Neuronal stem cell (in vitro differentiated cells): ENCODE measurements at regions not wholly inside any gene's neighbourhood (a gene's known extent, or its start where the extent isn't known, plus 50 kb on each side); places are given as distances from the start of the nearest gene placed in this dataset.

Experiments
- DNase-seq: peaks from one replicate; pipeline ENCODE4 v3.0.0-alpha.2; 2013; ENCODE audit warnings: low spot score
- H2AFZ ChIP-seq: one replicate; pipeline ENCODE4 v1.6.1; 2013; ENCODE audit warnings: mild to moderate bottlenecking, low read length, inconsistent platforms
- H2AK5ac ChIP-seq: 2 replicates; pipeline ENCODE4 v1.6.1; 2013; ENCODE audit warnings: low read depth, mild to moderate bottlenecking, inconsistent platforms, low read length, moderate library complexity, mixed read lengths
- H2BK120ac ChIP-seq: 2 replicates; pipeline ENCODE4 v1.6.1; 2013; ENCODE audit warnings: low read depth, mild to moderate bottlenecking, inconsistent platforms, low read length, moderate library complexity, mixed read lengths
- H2BK12ac ChIP-seq: one replicate; pipeline ENCODE4 v1.6.1; 2013; ENCODE audit warnings: low read length, inconsistent platforms
- H2BK15ac ChIP-seq: 2 replicates; pipeline ENCODE4 v1.6.1; 2013; ENCODE audit warnings: mild to moderate bottlenecking, low read length, inconsistent platforms, mixed read lengths
- H2BK5ac ChIP-seq: one replicate; pipeline ENCODE4 v1.6.1; 2013; ENCODE audit warnings: inconsistent platforms, mild to moderate bottlenecking, low read length, moderate library complexity
- H3K14ac ChIP-seq: one replicate; pipeline ENCODE4 v1.6.1; 2013; ENCODE audit warnings: low read length, inconsistent platforms
- H3K18ac ChIP-seq: 2 replicates; pipeline ENCODE4 v1.6.1; 2013; ENCODE audit warnings: low read length, inconsistent platforms
- H3K23ac ChIP-seq: 2 replicates; pipeline ENCODE4 v1.6.1; 2013; ENCODE audit warnings: low read depth, mild to moderate bottlenecking, mixed read lengths, low read length, inconsistent platforms; ENCODE audit not compliant: poor library complexity
- H3K27ac ChIP-seq: replicated peaks from 3 replicates; pipeline ENCODE4 v1.5.1; 2013; ENCODE audit warnings: low read length, inconsistent platforms
- H3K27me3 ChIP-seq, 3 experiments: 2 replicates each; pipeline ENCODE4 v1.6.1; 2013; ENCODE audit warnings: low read length in 3 of 3, mild to moderate bottlenecking in 2 of 3, inconsistent platforms in 1 of 3, low read depth in 1 of 3, mixed read lengths in 1 of 3, moderate library complexity in 1 of 3; ENCODE audit not compliant: control insufficient read depth in 3 of 3, insufficient read depth in 3 of 3
- H3K36me3 ChIP-seq, 2 donors: replicated peaks in 1 of 2; 2 replicates each; pipeline ENCODE4 v1.6.1; 2013; ENCODE audit warnings: low read length in 2 of 2; ENCODE audit not compliant: control insufficient read depth in 2 of 2, insufficient read depth in 2 of 2
- H3K4ac ChIP-seq: 2 replicates; pipeline ENCODE4 v1.6.1; 2013; ENCODE audit warnings: inconsistent platforms, mild to moderate bottlenecking, low read length, moderate library complexity
- H3K4me1 ChIP-seq, 2 donors: 1 replicate in 1 of 2; 2 replicates in 1 of 2; pipeline ENCODE4 v1.6.1; 2013; ENCODE audit warnings: low read length in 2 of 2, low read depth in 1 of 2; ENCODE audit not compliant: control insufficient read depth in 2 of 2, insufficient read depth in 1 of 2
- H3K4me2 ChIP-seq: one replicate; pipeline ENCODE4 v1.6.1; 2013; ENCODE audit warnings: mild to moderate bottlenecking, low read length, inconsistent platforms; ENCODE audit not compliant: insufficient read depth, poor library complexity, severe bottlenecking
- H3K4me3 ChIP-seq, 2 donors: 2 replicates each; pipeline ENCODE4 v1.5.1; 2013; ENCODE audit warnings: low read length in 2 of 2, mild to moderate bottlenecking in 2 of 2, inconsistent platforms in 1 of 2, moderate library complexity in 1 of 2
- H3K79me1 ChIP-seq: one replicate; pipeline ENCODE4 v1.6.1; 2013; ENCODE audit warnings: low read depth, mild to moderate bottlenecking, inconsistent platforms, low read length, moderate library complexity
- H3K9ac ChIP-seq: one replicate; pipeline ENCODE4 v1.6.1; 2013; ENCODE audit warnings: mild to moderate bottlenecking, low read depth, low read length, inconsistent platforms; ENCODE audit not compliant: poor library complexity
- H3K9me3 ChIP-seq, 2 donors: replicated peaks in 1 of 2; 2 replicates each; pipeline versions ENCODE3 to v1.6.1; 2013; ENCODE audit warnings: low read length in 2 of 2, mild to moderate bottlenecking in 2 of 2, inconsistent platforms in 1 of 2, low read depth in 1 of 2, mixed read lengths in 1 of 2, moderate library complexity in 1 of 2; ENCODE audit not compliant: control insufficient read depth in 2 of 2, insufficient read depth in 1 of 2
- H4K8ac ChIP-seq: one replicate; pipeline ENCODE4 v1.6.1; 2013; ENCODE audit warnings: low read depth, mild to moderate bottlenecking, inconsistent platforms, low read length, moderate library complexity
- H4K91ac ChIP-seq: one replicate; pipeline ENCODE4 v1.6.1; 2013; ENCODE audit warnings: low read length, low read depth, mild to moderate bottlenecking, inconsistent platforms; ENCODE audit not compliant: poor library complexity
- WGBS, 2 donors: extraction: QIAGEN DNeasy Blood & Tissue Kit; methylation state at CpG; one replicate each; pipeline ENCODE4 v1.1.7; 2013; ENCODE audit warnings: missing lambda C conversion rate in 2 of 2, mixed read lengths in 1 of 2; ENCODE audit not compliant: insufficient read length in 2 of 2, insufficient replicate concordance in 1 of 2; ENCODE audit errors: extremely low coverage in 2 of 2; 5-methylcytosine and 5-hydroxymethylcytosine counted together

DNA sequence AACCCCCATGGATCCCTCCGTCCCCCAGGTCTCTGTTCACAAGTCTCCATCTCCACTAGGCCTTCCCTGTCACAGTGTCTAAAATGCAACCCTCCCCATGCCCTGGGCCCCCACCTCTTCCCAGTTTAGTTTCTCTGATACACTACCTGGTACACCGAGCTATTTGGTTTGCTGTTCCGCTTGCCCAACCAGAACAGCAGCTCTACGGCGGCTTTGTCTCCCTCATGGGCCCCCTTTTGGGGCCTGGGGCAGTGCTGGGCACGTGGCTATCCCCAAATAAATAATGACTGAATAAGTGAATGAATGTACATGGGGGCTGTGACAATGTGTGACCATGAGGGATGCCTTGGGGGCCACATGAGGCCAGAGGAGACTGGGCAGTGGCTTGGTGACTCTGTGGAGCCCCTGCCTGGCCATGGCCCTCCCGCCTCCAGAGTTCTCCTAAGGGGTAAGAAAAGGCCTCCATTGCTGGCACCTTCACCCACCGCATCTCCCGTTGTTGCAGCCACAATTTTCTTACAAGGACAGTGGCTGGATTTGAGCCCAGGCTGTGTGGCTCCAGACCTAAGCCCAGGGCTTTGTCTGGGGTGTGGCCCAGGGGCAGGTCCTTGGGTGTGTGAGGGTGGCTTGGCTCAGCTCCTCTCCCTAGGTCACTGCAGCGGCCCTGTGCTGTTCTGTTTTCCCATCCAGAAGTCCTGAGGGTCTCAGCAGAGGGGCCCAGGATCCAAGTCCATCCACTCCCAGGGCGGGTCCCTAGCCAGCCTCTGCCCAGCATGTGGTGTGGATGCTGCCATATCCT is 408.5 kb upstream of the SULF2 start:
- Histone ChIP-seq H2BK5ac (no peak overlapping the region), H3K4me2 (no peak overlapping the region), H3K27me3 (peaks cover 0 to 6% (median 0%) of the 10 kb centered on the region in 3 experiments), H2BK120ac (no peak overlapping the region), H2BK12ac (no peak overlapping the region), H3K36me3 (no peaks in the 10 kb centered on the region), H3K4ac (no peak overlapping the region), H2BK15ac (peak overlapping the region; percentile 7), H3K27ac (no peak overlapping the region), H3K14ac (no peak overlapping the region), H4K8ac (no peak overlapping the region), H3K9ac (no peak overlapping the region), H3K23ac (no peak overlapping the region), H2AFZ (no peak overlapping the region), H3K79me1 (no peaks in the 10 kb centered on the region), H4K91ac (no peak overlapping the region), H2AK5ac (peak overlapping the region; percentile 48), H3K9me3 (peaks cover 0 to 3% of the 10 kb centered on the region in 2 donors), H3K4me3 (no peak overlapping the region), H3K18ac (peak overlapping the region; percentile 44), H3K4me1 (peaks cover 4 to 10% of the 10 kb centered on the region in 2 donors)
- DNase-seq: no peak
- no CpG with 5 or more reads among the region's 11 CpGs for WGBS, 2 donors

DNA sequence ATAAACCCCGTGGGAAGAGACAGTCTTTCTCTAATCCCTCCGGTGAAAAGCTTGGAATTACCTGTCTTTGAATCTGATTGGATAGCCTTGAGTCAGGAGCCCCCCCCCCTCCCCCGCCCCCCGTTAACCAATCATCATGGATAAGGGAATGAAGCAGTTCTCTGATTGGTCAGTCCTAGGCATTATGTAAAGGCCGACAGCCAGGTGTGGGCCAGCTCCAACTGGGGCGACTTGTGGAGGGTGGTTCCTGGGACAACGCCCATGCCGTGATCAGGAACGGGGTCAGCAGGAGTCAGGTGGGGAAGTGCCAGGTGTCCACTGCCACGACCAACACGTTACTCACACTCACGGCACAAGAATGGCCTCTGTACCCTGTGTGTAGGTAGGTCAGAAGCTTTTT is 406.8 kb upstream of the SULF2 start:
- H3K27ac ChIP-seq: no peak overlapping the region
- H3K4me3 ChIP-seq: no peak overlapping the region
- no CpG with 5 or more reads among the region's 12 CpGs for WGBS, 2 donors

DNA sequence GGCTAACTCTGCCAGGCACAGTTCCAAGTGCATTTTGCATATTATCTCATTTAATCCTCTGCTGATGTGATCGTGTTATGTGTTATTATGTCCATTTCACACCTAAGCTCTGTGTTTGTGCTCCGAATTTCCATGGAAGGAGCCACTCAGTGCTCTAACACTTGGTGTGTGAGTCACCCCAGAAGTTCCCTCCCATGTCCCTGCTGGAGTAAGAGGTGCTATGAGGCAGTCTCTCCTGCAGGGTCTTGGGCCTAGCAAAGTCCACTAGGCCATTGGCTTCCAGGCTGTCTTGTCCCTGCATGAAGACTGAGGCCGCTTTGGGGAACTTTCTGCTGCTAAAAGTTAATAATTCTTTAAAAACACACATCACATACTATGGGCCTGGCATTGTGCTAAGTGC is 405.9 kb upstream of the SULF2 start:
- no CpG with 5 or more reads among the region's 3 CpGs for WGBS, 2 donors
- Histone ChIP-seq H2BK5ac (no peak overlapping the region), H3K4ac (no peak overlapping the region), H3K27me3 (no peaks in the 10 kb centered on the region), H3K9me3 (peaks cover 0 to 9% of the 10 kb centered on the region in 2 donors), H3K4me3 (no peak overlapping the region), H2BK12ac (no peak overlapping the region), H3K79me1 (no peaks in the 10 kb centered on the region), H3K14ac (no peak overlapping the region), H4K8ac (no peak overlapping the region), H3K36me3 (no peaks in the 10 kb centered on the region), H4K91ac (no peak overlapping the region), H3K4me1 (peaks cover 6 to 18% of the 10 kb centered on the region in 2 donors), H2AFZ (no peak overlapping the region), H3K23ac (no peak overlapping the region), H3K18ac (no peak overlapping the region), H2BK15ac (no peak overlapping the region), H2BK120ac (no peak overlapping the region), H3K4me2 (no peak overlapping the region), H3K27ac (no peak overlapping the region), H3K9ac (no peak overlapping the region), H2AK5ac (no peak overlapping the region)
- DNase-seq: no peak

More for the DNA sequence above, 406.8 kb upstream of the SULF2 start:
- Histone ChIP-seq H2BK15ac (no peak overlapping the region), H3K23ac (no peak overlapping the region), H3K9ac (no peak overlapping the region), H3K14ac (no peak overlapping the region), H2AFZ (no peak overlapping the region), H2AK5ac (no peak overlapping the region), H3K4me1 (peaks cover 8 to 11% of the 10 kb centered on the region in 2 donors), H3K4me2 (no peak overlapping the region), H3K36me3 (no peaks in the 10 kb centered on the region), H3K79me1 (no peaks in the 10 kb centered on the region), H4K91ac (no peak overlapping the region), H2BK120ac (no peak overlapping the region), H3K27me3 (peaks cover 0 to 2% (median 0%) of the 10 kb centered on the region in 3 experiments), H4K8ac (no peak overlapping the region), H2BK12ac (no peak overlapping the region), H3K18ac (no peak overlapping the region), H3K4ac (no peak overlapping the region), H3K9me3 (peaks cover 0 to 6% of the 10 kb centered on the region in 2 donors), H2BK5ac (no peak overlapping the region)
- DNase-seq: no peak

DNA sequence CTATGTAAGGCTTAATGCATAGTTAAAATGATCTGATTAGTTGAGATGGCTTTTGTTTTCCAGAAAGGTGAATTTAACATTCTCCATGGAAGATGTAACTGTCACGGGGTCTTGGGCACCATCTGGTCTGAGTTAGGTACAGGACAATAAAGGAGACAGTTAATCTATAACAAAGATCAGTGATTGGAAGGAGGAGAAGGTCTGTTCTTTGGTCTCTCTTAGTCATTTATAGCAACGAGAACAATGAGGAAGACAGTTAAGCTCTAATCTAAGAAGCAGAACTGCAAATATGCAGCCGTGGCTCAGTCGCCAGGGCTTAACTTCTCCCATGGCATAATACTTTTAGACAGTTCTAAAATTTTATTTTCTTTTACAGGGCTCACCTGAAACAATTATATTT is 405.5 kb upstream of the SULF2 start:
- WGBS, 2 donors: no CpG with 5 or more reads among the region's 4 CpGs
- no peaks in the 10 kb centered on the region for H3K79me1 ChIP-seq
- H3K27ac ChIP-seq: no peak overlapping the region
- no peak overlapping the region for H3K14ac ChIP-seq
- H3K4me3 ChIP-seq: no peak overlapping the region
- no peak for DNase-seq
- H3K9ac ChIP-seq: no peak overlapping the region
- H2BK120ac ChIP-seq: no peak overlapping the region
- H2AK5ac ChIP-seq: no peak overlapping the region
- H4K91ac ChIP-seq: no peak overlapping the region
- no peak overlapping the region for H2BK12ac ChIP-seq
- no peak overlapping the region for H2AFZ ChIP-seq
- H2BK15ac ChIP-seq: no peak overlapping the region
- H3K4me1 ChIP-seq: peaks cover 6 to 21% of the 10 kb centered on the region in 2 donors
- peaks cover 0 to 9% of the 10 kb centered on the region in 2 donors for H3K9me3 ChIP-seq
- no peak overlapping the region for H4K8ac ChIP-seq
- H3K36me3 ChIP-seq: no peaks in the 10 kb centered on the region
- H3K27me3 ChIP-seq: no peaks in the 10 kb centered on the region
- H3K4ac ChIP-seq: no peak overlapping the region
- H3K4me2 ChIP-seq: no peak overlapping the region
- no peak overlapping the region for H3K23ac ChIP-seq
- no peak overlapping the region for H2BK5ac ChIP-seq
- H3K18ac ChIP-seq: no peak overlapping the region
